NCI-H345 (cell line): ENCODE measurements at regions not wholly inside any gene's neighbourhood (a gene's known extent, or its start where the extent isn't known, plus 50 kb on each side); places are given as distances from the start of the nearest gene placed in this dataset.

Source experiments
- DNase-seq: peaks from one replicate; lab custom pipeline; 2025; lab: John Stamatoyannopoulos, UW

- no peak for DNase-seq
Observed at GRCh38 chr2:16899958-16900357, 234.3 kb upstream of the CYRIA start.

GRCh38 chr2:16890081-16890480 lies 224.4 kb upstream of the CYRIA start:
- DNase-seq = no peak

GRCh38 chr2:16885027-16885426 lies 219.4 kb upstream of the CYRIA start:
- DNase-seq = no peak

GRCh38 chr2:16882706-16883105 lies 217.1 kb upstream of the CYRIA start:
- DNase-seq = no peak

GRCh38 chr2:16881122-16881521 lies 215.5 kb upstream of the CYRIA start:
- DNase-seq = no peak

- DNase-seq = no peak
Observed at GRCh38 chr2:16871411-16871810, 205.8 kb upstream of the CYRIA start.

GRCh38 chr2:16870491-16871076 lies 204.9 kb upstream of the CYRIA start:
- DNase-seq = no peak

GRCh38 chr2:16869711-16870110 lies 204.1 kb upstream of the CYRIA start:
- no peak for DNase-seq

- no peak for DNase-seq
Observed at GRCh38 chr2:16862471-16862870, 196.8 kb upstream of the CYRIA start.

GRCh38 chr2:16861530-16861929 lies 195.9 kb upstream of the CYRIA start:
- DNase-seq = no peak

GRCh38 chr2:16861111-16861510 lies 195.5 kb upstream of the CYRIA start:
- DNase-seq = no peak

GRCh38 chr2:16860627-16861026 lies 195.0 kb upstream of the CYRIA start:
- no peak for DNase-seq

- no peak for DNase-seq
Observed at GRCh38 chr2:16855183-16855582, 189.5 kb upstream of the CYRIA start.

GRCh38 chr2:16853088-16853487 lies 187.5 kb upstream of the CYRIA start:
- no peak for DNase-seq

GRCh38 chr2:16852651-16853050 lies 187.0 kb upstream of the CYRIA start:
- DNase-seq = no peak

- DNase-seq = no peak
Observed at GRCh38 chr2:16851126-16851525, 185.5 kb upstream of the CYRIA start.

GRCh38 chr2:16840496-16841172 lies 175.0 kb upstream of the CYRIA start:
- DNase-seq = no peak

- no peak for DNase-seq
Observed at GRCh38 chr2:16832910-16833309, 167.3 kb upstream of the CYRIA start.

GRCh38 chr2:16828828-16829160 lies 163.2 kb upstream of the CYRIA start:
- DNase-seq = no peak

- no peak for DNase-seq
Observed at GRCh38 chr2:16828044-16828827, 162.6 kb upstream of the CYRIA start.

- no peak for DNase-seq
Observed at GRCh38 chr2:16824472-16824871, 158.8 kb upstream of the CYRIA start.

GRCh38 chr2:16821692-16822091 lies 156.1 kb upstream of the CYRIA start:
- DNase-seq = no peak

- no peak for DNase-seq
Observed at GRCh38 chr2:16818203-16818556, 152.5 kb upstream of the CYRIA start.
